GM19193 (cell line): ENCODE measurements at regions not wholly inside any gene's neighbourhood (a gene's known extent, or its start where the extent isn't known, plus 50 kb on each side); places are given as distances from the start of the nearest gene placed in this dataset.

ENCODE experiments used
- POLR2A ChIP-seq: IDR thresholded peaks from 4 replicates; pipeline ENCODE4 v1.6.1; 2011; ENCODE audit not compliant: insufficient read depth, insufficient read length; ENCODE audit errors: extremely low read depth

DNA sequence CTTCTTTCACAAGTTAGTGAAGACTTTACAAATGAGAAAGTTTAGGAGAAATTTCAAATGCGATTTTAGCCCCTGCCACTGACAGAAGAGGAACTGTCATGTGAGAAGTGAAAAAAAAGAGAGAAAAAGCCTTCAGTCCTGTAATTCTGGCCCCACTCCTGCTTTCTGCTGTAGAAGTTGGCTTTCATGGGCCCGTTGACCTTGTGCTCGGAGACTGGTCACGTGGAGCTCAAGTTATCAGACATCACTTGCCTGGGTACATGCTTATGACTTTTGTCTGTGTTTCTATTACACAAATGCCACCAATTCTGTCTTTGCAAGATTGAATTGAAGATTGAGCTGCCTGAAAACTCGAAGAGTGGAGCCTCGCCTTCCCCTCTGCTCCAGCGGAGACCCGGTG, 749.9 kb downstream of the BCL11A start:
- TF ChIP-seq POLR2A = no peak

DNA sequence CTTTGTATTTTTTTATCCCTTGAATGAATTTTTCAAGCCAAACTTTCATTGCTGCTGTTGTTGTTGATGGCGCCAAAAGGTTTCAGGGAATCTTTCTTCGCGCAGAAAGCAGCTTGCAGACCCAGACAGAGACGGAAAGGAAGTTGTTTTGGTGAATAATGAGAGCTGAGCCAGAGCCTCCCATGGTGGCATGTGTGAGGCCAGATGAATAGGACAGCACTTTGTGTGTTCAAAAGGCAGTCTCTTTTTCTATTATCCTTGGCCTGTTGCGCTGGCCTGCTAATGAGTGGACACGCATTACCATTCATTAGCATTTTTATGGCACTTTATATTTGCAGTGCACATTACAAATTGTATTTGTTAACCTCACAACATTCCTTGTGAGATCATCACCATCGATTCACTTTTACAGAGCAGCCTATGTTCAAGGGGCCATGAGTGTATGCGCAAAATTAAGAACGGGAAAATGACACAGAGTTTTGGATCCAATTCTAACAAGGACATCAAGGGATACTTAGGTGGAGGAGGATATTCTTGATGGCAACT, 754.7 kb downstream of the BCL11A start:
- TF ChIP-seq POLR2A = no peak

DNA sequence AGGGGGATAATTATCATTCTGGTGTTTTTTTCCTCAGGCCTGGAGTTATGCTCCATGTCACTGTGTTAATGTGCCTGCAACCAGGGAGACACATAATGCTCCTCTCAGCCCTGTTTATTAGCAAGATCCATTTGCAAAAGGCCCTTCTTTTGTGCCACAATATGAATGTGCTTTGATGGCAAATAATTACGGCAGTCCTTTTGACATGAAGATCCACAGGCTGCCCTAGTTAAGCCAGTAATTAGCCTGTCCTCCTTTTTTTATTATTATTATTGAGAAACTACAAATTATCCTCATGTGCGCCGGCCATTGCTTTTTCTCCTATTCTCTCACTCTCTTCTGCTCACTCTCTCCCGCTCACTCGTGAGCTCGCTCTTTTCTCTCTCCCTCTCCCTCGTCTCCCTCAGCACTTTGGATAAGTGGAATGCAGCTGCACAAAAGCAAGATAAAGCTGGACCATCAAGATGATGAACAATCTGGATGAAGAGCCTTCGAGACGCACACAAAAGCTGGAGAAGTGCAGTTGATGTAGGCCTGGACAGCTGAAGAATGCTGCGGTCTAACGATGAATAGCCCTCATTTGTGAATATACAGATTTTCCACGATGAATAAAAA, 762.3 kb downstream of the BCL11A start:
- TF ChIP-seq POLR2A = no peak

DNA sequence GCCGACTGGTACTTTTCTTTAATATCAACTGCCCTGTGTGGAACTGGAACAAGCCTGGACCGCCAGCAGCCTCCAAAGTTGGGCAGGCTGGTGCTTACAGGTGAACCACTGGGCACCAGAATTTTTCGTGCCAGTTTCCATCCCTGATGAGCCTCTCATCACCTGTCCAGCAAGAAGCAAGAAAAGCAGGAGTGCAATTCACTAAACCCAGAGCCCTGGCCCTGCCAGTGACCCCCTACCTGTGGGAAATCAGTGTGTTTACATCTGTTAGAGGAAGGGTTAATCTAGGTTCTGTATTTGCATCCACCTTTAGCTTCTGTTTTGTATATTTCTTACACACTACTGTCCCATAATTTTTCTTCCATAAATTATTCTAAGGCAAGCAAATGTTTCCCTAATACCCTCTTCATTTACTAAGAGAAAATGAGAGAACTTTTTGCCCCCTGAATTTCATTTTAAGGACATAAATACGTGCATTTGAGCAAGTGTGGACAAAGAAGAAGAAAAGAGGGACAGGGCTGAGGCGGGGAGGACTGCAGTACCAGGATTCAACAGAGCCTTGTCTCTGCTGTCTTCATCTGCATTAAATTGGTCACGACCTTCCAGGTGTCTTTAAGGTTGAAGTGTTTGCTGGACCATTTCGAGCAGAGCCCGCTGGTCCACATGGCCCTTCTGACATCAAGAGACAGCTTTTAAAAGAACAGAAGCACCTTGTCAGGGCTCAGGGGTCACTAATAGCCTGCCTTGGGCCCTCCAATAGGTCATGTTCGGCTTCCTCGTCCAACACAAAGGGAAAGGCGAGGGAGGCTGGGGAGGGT, 763.1 kb downstream of the BCL11A start:
- TF ChIP-seq POLR2A = no peak

DNA sequence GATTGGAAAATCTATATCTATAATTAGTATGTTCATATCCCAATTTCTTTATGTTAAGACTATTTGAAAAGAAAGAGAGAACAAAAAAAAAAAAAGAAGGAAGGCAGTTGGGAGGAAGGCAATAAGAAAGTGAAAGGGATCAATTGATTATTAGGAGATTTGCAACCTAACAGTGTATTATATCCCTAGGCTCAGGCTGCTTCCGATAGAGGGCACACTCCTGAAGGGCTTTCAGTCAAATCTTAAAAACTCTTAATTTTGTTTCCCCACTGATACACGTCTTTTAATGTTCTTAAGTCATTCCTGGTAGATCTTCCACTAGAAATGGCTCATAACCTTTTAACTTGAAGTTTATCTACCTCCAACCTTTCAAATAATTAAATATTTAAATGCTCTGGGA, 763.9 kb downstream of the BCL11A start:
- TF ChIP-seq POLR2A = no peak

DNA sequence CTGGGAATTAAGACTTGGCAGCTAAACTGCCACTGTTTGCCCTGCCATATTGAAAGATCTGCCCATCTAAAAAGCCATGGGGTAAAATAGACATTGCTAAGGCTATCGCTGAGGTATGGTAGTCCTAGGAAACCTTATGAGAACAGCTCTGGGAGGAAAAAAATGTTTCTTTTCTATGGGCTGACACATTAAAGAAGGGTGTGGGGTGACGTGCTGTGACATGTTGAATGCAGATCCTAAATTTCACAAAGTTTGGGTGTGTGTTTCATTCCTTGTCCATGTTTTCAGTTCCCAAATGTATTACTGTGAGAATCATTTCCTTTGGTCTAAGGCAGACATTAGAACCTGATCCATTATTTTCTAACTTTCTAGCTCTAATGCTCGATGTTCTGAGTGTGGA, 766.4 kb downstream of the BCL11A start:
- no peak for TF ChIP-seq POLR2A

DNA sequence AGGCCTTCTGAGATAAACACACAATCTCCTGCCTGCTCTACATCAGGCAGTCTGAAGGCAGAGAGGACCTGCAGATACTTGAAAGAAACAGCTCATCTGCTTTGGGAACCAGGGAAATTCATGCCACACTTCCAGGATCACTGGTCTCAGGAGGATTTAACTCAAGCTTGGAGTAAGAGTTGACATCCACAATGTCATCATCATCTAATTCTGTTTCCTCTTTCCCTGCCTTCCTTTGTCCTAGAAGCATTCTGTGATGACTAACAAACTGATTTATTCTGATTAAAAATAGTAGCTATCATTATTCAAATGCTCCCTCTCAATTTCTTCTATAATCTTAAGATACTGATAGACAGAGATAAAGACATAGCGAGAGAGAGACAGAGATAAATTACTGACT, 766.8 kb downstream of the BCL11A start:
- TF ChIP-seq POLR2A = no peak

DNA sequence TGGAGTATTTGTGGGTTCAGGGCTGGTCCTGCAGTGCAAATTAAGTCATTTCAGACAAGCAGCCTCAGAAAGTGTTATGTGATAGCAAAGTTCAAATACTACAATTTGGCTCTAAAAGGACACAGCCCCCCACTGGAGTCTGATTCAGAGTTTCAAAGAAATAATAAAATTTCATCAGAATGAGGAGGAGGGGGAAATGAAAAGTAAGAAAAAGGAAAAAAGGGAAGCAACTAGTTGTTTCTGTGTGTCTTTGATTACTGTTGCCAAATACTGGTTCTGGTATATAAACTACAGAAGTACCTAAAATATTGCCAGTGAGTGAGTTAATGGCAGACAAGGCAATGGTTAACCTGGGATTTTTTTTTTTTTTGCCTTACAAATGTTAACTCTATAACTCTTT, 773.9 kb downstream of the BCL11A start:
- TF ChIP-seq POLR2A = no peak

DNA sequence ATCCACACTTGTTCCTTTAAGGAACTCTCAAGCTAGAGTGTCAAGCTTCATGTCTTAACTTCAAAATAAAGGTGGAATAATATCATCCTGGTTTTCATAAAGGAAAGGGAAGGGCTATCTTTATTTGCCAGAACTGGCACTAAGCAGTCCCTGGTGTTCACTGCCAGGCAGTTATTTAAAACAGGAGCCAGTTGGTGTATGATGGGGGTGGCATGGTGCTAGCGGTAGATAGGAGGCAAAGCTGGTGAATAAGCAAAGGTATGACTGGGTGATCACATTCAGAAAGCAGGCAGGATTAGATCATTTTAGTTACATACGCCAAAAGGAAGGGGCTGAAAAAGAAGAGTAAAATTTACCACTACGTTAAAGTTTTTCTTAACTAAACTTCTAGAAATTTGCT, 776.3 kb downstream of the BCL11A start:
- no peak for TF ChIP-seq POLR2A

DNA sequence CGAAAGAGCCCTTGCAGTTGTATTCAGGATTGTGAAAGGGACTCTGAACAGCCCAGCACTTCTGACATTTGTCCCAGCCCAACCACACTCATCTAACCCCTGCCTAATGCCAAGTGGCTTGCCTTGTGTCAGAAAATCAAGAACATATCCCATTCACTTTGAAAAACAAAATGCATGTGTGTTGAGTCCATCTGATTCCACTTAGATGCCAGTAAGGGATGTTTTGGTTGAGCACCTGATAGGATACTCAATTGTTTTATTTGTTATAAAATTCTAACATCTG, 776.8 kb downstream of the BCL11A start:
- no peak for TF ChIP-seq POLR2A

DNA sequence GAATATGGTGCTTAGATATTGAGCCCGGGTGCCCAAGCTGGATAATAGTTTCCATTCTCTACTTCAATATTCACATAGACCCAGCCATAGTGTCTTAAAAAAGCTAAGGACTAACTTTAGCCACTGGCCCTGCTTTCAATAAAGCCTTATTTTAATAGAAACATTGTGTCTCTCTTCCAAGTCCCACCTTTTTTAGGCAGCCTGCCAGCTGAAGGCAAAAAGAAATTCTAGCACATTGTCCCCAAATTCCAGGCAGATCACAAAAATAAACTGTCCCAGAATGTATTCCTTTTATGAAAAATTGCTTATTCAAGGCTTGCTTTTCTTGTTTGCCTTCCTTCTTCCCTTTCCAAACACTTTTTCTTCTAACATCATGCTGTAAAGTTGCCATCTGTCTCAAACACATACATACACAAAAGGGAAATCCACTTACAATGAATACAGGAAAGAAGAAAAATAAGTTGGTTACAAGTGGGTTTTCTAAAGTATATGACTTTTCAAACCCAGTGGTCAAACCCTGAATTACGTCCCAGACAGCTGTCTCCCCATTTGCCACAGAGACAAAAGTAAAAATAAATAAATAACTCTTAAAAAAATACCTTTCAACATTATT, 778.5 kb downstream of the BCL11A start:
- no peak for TF ChIP-seq POLR2A

DNA sequence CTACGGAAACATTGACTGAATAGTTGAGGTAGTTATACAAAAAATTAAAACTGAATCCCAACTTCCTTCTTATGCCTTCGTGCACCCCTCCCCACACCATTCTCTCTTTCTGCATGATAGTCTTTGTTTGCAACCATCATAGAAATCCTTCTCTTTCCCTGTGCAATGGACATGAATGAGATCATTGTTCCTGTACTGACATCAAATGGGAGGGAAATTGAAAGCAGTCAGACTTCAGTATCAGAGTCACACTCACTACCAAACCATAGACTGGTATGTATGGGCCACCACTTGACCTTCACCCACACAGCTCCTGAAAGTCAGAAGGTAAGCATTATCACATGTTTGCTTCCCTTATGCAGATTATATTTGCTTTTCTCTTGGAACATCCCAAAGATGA, 782.8 kb downstream of the BCL11A start:
- TF ChIP-seq POLR2A = no peak

DNA sequence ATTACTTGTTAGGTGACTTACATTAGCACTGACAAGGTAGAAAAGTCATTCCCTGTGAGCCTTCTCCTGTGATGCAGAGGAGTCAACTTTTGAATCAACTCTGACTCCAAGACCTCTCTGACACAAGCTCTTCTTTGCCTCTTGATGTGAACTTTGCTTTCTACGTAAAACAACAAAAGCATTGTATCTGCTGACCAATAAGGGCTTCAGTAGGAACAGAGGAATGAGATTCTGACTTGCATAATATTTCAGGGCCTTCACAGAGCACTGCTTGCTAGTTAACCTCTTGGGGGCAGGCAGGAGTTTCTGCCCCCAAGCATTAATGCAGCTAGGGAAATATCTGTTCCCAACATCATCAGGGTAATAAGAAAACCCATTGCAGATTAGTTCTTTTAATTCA, 791.5 kb downstream of the BCL11A start:
- TF ChIP-seq POLR2A = no peak

DNA sequence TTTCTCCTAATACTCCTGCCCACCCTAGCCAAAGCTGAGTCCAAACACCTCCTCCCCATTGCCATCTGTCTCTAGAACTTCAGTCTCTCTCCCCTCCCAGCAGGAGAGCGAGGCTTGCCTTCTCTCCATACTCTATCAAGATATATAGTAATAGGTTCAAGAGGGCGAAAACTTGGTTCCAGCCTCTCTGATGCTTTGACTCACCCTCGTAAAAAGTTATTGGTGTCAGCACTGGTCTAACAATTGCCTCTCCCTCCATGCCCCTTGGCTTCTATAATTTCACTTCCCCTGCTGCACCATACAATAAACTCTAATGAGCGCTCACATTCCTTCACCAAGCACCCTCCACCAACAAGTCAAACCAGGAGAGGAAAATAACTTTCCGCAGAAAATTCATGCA, 797.3 kb downstream of the BCL11A start:
- TF ChIP-seq POLR2A = no peak

DNA sequence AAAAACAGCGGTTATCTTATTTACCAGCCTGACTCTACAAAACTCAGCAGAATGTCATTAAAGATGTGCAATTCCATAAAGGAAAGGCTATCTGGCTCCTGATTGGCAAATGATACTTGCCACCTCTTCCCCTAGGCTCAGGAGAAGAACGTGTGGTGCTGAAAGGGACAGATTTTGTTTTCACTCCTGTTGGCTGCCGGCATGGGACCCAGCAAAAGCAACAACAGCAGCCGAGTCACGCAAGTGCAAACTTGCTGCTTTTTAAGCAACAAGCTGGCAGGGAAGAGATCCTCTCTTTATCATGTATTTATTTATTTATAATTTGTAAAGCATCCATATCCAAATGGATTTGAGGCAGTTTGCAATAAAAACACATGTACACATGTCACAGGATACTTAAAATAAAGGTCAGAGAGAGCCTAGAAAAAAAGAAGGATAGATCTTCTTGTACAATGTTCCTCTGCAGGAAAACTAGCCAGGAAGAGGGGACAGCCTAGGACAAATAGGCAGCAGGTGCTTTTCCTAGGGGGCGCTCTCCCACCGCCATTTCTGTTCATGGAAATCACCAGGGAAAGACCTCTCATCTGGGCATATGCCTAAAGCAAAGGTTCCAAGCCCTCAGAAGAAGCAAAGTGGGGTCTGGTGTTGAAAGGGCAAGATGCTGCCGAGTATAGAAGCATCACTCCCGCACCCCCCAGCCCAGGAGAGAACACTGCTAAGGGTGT, 799.3 kb downstream of the BCL11A start:
- no peak for TF ChIP-seq POLR2A

DNA sequence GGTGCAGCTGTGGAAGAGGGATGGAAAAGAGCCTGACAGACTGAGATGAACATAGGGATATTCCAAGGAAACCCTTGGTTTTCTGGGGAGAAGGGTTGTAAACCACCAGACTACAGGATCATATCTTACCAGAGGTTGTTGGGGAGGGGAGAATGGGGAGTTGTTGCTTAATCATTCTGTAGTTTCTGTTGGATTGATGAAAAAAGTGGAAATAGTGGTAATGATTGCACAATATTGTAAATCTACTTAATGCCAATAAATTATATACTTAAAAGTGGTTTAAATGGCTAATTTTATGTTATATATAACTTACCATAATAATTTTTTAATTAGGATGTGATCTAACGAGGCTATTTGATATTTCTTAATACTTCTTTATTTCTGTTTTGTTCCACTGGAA, 800.9 kb downstream of the BCL11A start:
- TF ChIP-seq POLR2A = no peak

DNA sequence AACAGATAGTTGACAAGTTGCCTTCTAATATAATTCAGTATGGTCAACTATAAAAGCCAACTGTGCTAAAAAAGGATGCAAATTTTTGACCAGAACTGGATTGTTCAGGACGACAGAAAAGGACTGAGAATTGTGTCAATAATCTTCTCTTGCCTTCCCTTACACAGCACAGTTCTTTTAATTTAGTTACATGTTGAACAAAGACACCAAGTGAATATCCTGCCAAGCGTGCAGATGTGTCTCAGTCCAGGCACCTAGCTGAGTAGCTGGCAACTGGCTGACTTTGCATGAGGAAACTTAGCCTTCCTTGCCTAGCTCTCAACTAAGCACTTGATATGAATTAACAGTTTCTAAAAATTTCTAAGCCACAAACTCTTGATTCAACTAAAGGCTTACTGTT, 801.4 kb downstream of the BCL11A start:
- no peak for TF ChIP-seq POLR2A
